ENCODE measurements at regions not wholly inside any gene's neighbourhood (a gene's known extent, or its start where the extent isn't known, plus 50 kb on each side); places are given as distances from the start of the nearest gene placed in this dataset.

GRCh38 chr2:203650860-203651613, 55.4 kb upstream of the CD28 start:
- DNase-seq (no peak), ATAC-seq (ENCODE audit: low read depth) (no peak)
- no peak overlapping the region for H3K4me3 Mint-ChIP-seq
- intact Hi-C loops (cut with micrococcal nuclease) = no loop called here
- H3K9me3 ChIP-seq (ENCODE audit: control extremely low read depth in 1 of 3, control insufficient read depth in 2 of 3, insufficient read depth in 1 of 3, low read length in 2 of 3) = peaks cover 0 to 10% (median 0%) of the 10 kb centered on the region in 3 donors
- H3K27me3 Mint-ChIP-seq = peaks cover 40% of the 10 kb centered on the region
- H4K20me1 ChIP-seq (ENCODE audit: control insufficient read depth, insufficient read depth, low read length, poor library complexity, severe bottlenecking) = no peaks in the 10 kb centered on the region
- H3K9me3 Mint-ChIP-seq (ENCODE audit: insufficient read depth) = no peaks in the 10 kb centered on the region
- H3K4me1 Mint-ChIP-seq = no peaks in the 10 kb centered on the region
- no peak overlapping the region for H2AFZ ChIP-seq (ENCODE audit: insufficient read depth, low read depth, low read length, poor library complexity, severe bottlenecking)
- no peak overlapping the region for H3K4me2 ChIP-seq (replicated peaks; ENCODE audit: low read depth, low read length, poor library complexity, severe bottlenecking)
- no peaks in the 10 kb centered on the region for H3K36me3 ChIP-seq (replicated peaks in 1 of 2; ENCODE audit: control extremely low read depth in 1 of 2, control insufficient read depth in 1 of 2, extremely low read depth in 1 of 2, insufficient read depth in 2 of 2, low read length in 1 of 2)
- ChIA-PET CTCF (no interaction called here), POLR2A (no interaction called here)
- H3K27ac ChIP-seq (ENCODE audit: low read length in 2 of 2) = no peak overlapping the region
- H3K79me2 ChIP-seq (ENCODE audit: control insufficient read depth, insufficient read depth, low read length) = no peaks in the 10 kb centered on the region
- TF ChIP-seq EZH2 (IDR thresholded peaks at IDR 0.05; ENCODE audit: borderline replicate concordance, insufficient read depth, low read depth, low read length, poor library complexity, severe bottlenecking) (no peak), CTCF (IDR thresholded peaks at IDR 0.05) (no peak)
- no peak overlapping the region for H3K4me3 ChIP-seq (ENCODE audit: control extremely low read depth in 1 of 5, extremely low read depth in 1 of 5, insufficient read depth in 1 of 5, low read depth in 2 of 5, low read length in 4 of 5)
- H3K9ac ChIP-seq (ENCODE audit: low read length) = no peak overlapping the region
- no peaks in the 10 kb centered on the region for H3K4me1 ChIP-seq (ENCODE audit: control insufficient read depth in 2 of 2, insufficient read depth in 2 of 2, low read length in 2 of 2)
- peaks cover 0 to 15% (median 7%) of the 10 kb centered on the region in 4 experiments for H3K27me3 ChIP-seq (replicated peaks in 1 of 4; ENCODE audit: control extremely low read depth in 1 of 4, control insufficient read depth in 3 of 4, insufficient read depth in 4 of 4, low read length in 3 of 4)
- no peak overlapping the region for H3K27ac Mint-ChIP-seq
- WGBS (ENCODE audit: insufficient coverage) = no CpG with 5 or more reads among the region's 4 CpGs

GRCh38 chr2:203651621-203652020, 54.8 kb upstream of the CD28 start:
- H2AFZ ChIP-seq (ENCODE audit: insufficient read depth, low read depth, low read length, poor library complexity, severe bottlenecking) = no peak overlapping the region
- POLR2A ChIA-PET = no interaction called here
- no peak for ATAC-seq (ENCODE audit: low read depth)
- Mint-ChIP-seq H3K4me1 (peaks cover 3% of the 10 kb centered on the region), H3K4me3 (no peak overlapping the region), H3K9me3 (ENCODE audit: insufficient read depth) (no peaks in the 10 kb centered on the region), H3K27me3 (peaks cover 41% of the 10 kb centered on the region), H3K27ac (no peak overlapping the region)
- peaks cover 2% of the 10 kb centered on the region in 2 donors for H3K4me1 ChIP-seq (ENCODE audit: control insufficient read depth in 2 of 2, insufficient read depth in 2 of 2, low read length in 2 of 2)
- DNase-seq = no peak
- no peak overlapping the region for H3K27ac ChIP-seq (ENCODE audit: low read length in 2 of 2)
- CTCF ChIA-PET = no interaction called here
- peaks cover 0 to 5% (median 0%) of the 10 kb centered on the region in 3 donors for H3K9me3 ChIP-seq (ENCODE audit: control extremely low read depth in 1 of 3, control insufficient read depth in 2 of 3, insufficient read depth in 1 of 3, low read length in 2 of 3)
- H4K20me1 ChIP-seq (ENCODE audit: control insufficient read depth, insufficient read depth, low read length, poor library complexity, severe bottlenecking) = no peaks in the 10 kb centered on the region
- no peak overlapping the region for H3K4me2 ChIP-seq (replicated peaks; ENCODE audit: low read depth, low read length, poor library complexity, severe bottlenecking)
- peaks cover 0 to 15% (median 7%) of the 10 kb centered on the region in 4 experiments for H3K27me3 ChIP-seq (replicated peaks in 1 of 4; ENCODE audit: control extremely low read depth in 1 of 4, control insufficient read depth in 3 of 4, insufficient read depth in 4 of 4, low read length in 3 of 4)
- TF ChIP-seq CTCF (IDR thresholded peaks at IDR 0.05) (no peak), EZH2 (IDR thresholded peaks at IDR 0.05; ENCODE audit: borderline replicate concordance, insufficient read depth, low read depth, low read length, poor library complexity, severe bottlenecking) (no peak)
- intact Hi-C loops (cut with micrococcal nuclease) = no loop called here
- H3K79me2 ChIP-seq (ENCODE audit: control insufficient read depth, insufficient read depth, low read length) = no peaks in the 10 kb centered on the region
- no CpG with 5 or more reads among the region's 1 CpG for whole genome bisulfite sequencing (ENCODE audit: insufficient coverage)
- H3K9ac ChIP-seq (ENCODE audit: low read length) = no peak overlapping the region
- no peaks in the 10 kb centered on the region for H3K36me3 ChIP-seq (replicated peaks in 1 of 2; ENCODE audit: control extremely low read depth in 1 of 2, control insufficient read depth in 1 of 2, extremely low read depth in 1 of 2, insufficient read depth in 2 of 2, low read length in 1 of 2)
- no peak overlapping the region for H3K4me3 ChIP-seq (ENCODE audit: control extremely low read depth in 1 of 5, extremely low read depth in 1 of 5, insufficient read depth in 1 of 5, low read depth in 2 of 5, low read length in 4 of 5)
